Medulla oblongata (tissue), 1 donor: ENCODE measurements at regions not wholly inside any gene's neighbourhood (a gene's known extent, or its start where the extent isn't known, plus 50 kb on each side); places are given as distances from the start of the nearest gene placed in this dataset.
"Not testable (repeated sequence)": the region's sequence is repeated elsewhere in the genome, so short reads cannot be mapped to it uniquely, and the experiment has no call there.

ENCODE experiments used
- DNase-seq: peaks from one replicate; pipeline ENCODE4 v3.0.0-alpha.2; 2015; ENCODE audit errors: extremely low spot score

DNA sequence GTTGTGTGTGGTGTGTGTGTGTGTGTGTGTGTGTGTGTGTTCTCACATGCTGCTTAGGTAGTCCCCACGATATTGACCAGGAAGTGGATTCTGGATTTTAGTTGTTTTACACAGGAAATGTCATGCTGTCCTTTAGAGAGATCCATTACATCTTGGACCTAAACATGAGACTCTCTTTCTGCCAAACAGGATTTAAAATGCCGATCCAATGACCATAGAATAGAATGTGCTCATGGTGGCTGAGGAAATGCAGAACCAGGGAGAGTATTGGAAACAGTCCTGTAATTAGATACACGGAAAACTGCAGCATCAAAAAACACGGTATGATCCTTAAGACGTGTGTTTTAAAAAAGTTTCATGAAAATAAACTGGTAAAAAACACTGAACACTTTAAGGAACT lies 347.8 kb upstream of the FRG1 start:
- DNase-seq, result no peak

DNA sequence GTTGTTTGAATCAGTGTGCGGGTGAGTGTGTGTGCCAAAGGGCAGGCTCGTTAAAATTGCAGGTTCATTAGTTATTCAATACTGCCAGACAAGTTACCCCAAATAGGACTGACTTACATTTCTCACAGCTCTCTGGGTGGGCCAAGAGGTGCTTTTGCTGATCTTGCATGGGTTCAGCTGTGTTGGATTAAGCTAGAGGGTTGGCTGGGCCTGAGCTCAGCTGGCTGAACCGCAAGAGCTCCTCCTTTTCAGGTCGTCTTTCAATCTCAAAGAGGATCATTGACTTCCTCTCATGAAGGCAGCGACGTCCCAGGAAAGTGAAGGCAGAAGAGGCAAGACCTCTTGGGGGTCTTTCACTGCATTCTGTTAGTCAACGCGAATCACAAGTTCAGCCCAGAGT lies 343.3 kb upstream of the FRG1 start:
- DNase-seq, result no peak

DNA sequence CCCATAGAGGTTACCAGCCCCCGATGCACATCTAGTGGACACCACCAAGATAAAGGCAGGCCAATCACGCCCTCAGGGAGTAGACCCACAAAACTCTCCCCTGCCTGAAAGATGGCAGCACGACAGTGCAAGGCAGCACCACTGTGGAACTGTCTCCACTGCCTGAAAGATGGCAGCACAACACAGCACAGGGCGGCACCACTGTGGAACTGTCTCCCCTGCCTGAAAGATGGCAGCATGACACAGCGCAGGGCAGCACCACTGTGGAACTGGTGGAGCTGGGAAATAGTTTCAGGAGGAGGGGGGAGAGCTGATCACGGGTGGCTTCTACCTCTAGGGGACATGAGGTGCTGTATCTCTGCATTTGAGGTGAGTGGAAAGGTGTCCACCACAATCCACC lies 340.4 kb upstream of the FRG1 start:
- DNase-seq, result no peak

DNA sequence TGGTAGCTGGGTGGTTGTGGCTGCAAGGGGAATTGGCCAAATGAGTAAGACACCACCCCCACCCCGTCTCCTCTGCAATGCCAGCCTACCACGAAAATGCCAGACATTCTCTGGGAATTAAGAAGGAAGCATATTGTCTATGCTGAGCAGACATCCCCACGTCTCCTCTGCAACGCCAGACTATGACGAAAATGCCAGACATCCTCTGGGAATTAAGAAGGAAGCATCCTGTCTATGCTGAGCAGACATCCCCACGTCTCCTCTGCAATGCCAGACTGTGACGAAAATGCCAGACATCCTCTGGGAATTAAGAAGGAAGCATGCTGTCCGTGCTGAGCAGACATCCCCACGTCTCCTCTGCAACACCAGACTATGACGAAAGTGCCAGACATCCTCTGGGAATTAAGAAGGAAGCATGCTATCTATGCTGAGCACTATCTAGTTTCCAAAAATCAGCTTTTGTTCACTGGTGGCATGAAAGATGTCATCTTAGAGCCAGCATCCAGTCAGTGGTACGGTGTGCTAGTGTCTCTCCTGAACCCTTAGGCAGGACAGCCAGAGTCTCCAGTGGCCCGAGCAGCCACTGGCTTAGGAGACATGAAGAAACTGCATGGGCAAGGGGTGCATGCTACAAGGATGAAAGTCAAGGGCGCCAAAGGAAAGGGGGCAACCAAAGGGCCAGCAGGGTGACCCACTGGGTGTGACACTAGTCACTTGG lies 339.8 kb upstream of the FRG1 start:
- DNase-seq, result no peak

DNA sequence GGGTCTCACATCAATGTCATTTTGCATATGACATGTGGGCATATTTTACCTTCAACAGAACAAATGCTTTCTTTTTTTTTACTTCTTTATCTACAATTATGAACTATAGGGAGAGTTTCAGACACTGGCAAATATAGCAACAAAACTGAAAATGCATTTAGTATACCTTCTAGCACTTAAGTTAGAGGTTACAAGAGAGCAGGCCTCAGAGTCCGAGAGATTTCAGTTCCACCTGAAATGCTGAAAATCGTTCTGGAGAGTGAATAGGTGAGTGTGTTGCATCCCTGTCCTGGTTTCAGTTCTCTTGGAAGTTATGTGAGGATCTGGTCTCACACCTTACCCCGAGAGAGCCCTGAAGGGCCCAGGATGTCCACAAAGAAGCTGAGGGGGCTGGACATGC lies 337.8 kb upstream of the FRG1 start:
- DNase-seq, result not testable (repeated sequence)

DNA sequence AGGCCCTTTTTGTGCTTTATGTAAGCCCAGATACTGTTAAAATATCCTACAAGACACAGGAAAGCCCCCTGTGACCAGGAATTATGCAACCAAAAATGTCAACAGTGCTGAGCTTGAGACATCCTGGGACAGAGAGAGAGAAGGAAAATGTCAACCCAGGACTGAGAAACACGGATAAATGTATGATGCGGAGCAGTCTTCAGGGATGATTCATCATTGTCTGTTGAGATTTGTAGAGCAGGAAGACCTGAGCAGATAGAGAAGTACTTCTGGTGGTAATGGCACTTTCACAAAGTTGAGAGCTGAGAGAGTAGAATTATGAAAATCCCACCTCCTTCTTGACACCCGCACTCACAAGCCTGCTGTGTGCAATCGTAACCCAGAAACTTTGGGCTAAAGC lies 330.1 kb upstream of the FRG1 start:
- not testable (repeated sequence) for DNase-seq

DNA sequence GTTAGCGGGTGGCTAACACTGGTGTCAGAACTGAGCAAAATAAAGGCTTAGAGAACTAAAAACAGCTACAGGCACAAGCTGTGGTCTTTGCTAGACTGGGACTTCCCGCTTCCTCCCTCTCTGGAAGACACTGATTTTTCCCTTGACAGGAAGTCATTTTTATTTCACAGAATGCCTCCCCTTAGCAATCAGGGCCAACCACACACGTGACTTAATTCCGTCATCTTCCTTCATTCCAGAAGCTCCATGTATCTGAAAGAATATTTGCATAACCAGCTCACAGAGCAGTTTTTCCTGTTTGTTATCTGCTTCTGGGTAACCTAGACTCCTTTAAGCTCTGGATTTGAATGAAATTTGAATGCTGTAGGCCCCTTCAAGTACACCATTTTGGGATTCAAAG lies 327.5 kb upstream of the FRG1 start:
- DNase-seq, result no peak

DNA sequence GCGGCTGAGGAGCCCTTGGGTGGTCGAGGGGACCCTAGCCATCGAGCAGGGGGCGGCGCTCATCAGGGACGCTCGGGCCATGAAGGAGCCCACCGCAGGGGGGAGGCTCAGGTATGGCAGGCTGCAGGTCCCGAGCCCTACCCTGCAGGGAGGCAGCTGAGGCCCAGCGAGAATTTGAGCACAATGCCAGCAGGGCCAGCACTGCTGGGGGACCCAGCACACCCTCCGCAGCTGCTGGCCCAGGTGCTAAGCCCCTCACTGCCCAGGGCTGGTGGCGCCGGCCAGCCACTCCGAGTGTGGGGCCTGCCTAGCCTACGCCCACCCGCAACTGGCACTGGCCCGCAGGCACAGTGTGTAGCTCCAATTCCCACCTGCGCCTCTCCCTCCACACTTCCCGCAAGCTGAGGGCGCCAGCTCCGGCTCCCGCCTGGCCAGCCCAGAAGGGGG lies 325.4 kb upstream of the FRG1 start:
- DNase-seq, result no peak

DNA sequence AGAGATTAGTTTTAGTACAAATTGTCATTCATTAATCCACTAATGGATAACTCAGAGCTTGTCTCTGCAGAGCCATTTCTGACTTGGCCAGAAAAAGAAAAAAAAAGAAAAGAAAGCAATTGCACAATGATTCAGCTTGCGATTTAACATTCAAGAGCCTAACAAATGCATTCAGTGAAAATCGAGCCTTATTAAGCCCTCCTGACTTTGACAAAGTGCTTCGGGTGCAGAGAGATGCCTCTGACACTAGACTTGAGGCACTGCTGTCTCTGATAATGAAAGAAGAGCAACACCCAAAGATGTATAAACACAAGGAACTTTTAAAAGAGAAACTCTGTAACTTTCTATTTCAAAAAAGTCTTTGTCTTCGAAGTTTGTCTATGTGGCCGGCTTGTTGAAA lies 322.9 kb upstream of the FRG1 start:
- DNase-seq, result not testable (repeated sequence)

DNA sequence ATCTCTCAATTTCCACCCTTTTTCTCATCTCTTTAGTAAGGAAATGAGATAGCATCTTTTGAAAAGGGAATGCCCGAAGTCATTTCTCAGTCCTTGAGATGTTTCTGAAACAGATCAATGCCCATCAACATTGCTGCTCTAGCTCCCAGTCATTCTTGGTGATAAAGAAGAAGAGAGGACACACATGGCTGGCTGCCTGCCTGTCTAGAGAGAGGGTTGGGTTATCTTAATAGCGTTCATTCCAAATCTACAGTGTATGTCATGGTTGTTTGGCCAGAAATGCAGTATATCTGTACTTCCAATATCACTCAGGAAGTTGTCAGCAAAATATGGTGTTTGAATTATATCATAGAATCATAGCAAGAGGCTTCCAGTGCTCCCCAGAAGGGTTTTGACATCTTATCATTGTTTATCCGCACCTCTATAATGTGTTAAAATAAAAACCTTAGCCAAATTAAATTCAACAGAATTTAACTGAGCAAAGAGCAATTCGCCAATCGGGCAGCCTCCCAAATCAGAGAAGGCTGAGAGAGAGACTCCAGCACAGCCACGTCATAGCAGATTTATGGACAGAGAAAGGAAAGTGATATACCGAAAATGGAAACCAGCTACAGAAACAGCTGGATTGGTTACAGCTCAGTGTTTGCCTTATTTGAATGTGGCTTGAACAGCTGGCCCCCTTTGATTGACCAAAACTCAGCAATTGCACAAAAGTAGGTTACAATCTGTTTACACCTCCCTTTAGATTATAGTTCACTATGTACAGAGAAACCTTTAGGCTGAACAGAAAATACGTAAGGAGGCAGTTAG lies 321.0 kb upstream of the FRG1 start:
- DNase-seq, result not testable (repeated sequence)

DNA sequence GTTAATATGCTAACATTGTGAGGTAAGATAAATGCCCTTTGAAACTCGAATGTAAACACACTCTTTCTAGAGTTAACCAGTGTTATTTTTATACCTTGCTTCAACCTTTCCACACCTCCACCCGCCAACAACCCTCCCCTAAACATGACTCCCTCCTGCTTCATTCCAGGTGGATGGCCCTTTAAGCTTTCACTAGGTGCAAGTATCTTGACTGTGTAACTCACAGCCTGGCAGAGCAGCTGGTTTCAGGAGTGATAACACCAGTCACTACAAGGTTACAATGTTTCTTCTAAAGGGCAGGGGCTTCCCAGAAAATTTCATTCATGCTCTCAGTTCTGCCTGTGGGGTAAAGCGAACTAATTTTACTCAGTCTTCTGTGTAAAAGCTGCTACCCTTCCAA lies 318.1 kb upstream of the FRG1 start:
- not testable (repeated sequence) for DNase-seq

DNA sequence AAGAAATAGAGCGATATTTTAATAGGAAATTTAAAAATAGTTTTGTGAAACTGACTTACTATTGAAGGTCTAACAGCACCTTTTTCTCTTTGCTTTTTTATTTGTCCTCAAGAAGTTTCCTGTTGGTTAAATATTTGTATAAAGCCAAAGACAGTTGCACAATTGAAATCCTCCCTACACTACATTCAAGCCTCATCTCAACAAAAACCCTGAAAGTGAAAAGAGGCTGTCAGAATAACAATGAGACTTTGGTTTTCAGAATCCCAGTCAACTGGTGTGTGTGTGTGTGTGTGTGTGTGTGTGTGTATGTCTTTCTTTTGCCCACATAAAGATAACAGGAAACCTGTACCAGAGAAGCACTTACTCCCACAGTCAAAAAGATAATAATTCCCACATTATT lies 313.6 kb upstream of the FRG1 start:
- not testable (repeated sequence) for DNase-seq

DNA sequence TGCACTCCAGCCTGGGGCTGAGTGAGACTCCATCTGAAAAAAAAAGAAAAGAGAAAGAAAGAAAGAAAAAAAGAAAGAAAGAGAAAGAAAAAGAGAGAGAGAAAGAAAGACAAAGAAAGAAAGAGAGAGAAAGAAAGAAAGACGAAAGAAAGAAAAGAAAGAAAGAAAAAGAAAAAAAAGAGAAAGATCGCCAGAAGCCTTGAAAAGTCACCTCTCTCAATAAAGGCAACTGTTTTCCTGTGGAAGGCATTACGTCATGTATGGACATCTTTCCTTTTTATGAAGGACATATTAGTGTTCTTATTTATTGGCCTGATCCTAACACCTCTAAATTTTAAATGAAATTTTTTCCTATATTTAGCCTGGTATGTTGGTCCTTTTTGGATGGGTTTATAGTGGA lies 310.9 kb upstream of the FRG1 start:
- DNase-seq, result not testable (repeated sequence)

DNA sequence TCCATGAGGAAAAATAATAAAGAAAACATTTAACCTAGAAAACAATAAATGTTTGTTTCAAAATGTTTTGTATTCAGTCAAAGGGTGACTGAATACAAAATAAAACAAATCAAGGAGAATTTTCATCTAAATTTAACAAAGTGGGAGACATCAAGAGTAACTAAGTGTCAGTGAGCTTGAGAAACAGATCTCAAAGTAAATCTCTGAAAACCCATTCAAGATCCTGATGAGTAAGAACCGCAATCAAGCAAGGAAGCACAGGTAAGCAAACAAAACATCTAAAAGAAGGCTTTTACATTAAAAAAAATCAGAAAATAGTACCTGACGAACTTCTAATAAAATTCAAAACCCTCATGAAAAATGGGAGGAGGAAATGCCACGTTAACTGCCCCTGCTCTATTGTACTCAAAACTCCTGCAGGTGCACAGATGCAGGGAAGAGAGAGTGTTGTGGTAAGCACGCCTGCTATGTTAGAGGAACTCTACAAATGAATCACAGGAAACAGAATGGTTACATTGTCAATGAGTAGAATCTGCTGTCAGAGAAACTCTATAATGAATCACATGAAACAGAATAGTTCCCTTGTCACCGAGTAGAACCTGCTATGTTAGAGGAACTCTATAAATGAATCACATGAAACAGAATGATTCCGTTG lies 309.6 kb upstream of the FRG1 start:
- peak; percentile 56 for DNase-seq

DNA sequence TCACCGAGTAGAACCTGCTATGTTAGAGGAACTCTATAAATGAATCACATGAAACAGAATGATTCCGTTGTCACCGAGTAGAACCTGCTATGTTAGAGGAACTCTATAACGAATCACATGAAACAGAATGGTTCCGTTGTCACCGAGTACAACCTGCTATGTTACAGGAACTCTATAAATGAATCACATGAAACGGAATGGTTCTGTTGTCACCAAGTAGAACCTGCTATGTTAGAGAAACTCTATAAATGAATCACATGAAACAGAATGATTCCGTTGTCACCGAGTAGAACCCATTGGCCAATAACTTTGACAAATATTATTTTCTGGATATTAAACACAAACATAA lies 309.1 kb upstream of the FRG1 start:
- DNase-seq, result not testable (repeated sequence)

DNA sequence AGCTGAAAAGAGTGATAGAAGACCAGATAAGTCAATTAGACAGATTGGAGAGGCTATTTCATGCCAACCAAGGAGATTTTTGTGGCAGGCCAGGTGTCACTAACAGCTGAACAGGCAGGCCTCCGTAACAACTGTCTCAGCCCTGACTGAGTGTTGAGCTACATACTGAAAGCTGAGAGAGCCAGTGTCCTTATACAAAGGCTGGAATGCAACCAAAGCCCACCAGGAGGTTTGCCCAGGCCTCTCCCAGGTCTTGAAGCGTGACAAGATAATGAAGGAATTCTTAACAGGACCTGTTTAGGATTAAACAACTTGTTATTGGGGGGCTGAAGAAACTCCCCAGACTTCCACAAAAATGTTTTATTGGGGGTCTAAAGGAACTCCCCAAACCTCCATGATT lies 290.2 kb upstream of the FRG1 start:
- not testable (repeated sequence) for DNase-seq

DNA sequence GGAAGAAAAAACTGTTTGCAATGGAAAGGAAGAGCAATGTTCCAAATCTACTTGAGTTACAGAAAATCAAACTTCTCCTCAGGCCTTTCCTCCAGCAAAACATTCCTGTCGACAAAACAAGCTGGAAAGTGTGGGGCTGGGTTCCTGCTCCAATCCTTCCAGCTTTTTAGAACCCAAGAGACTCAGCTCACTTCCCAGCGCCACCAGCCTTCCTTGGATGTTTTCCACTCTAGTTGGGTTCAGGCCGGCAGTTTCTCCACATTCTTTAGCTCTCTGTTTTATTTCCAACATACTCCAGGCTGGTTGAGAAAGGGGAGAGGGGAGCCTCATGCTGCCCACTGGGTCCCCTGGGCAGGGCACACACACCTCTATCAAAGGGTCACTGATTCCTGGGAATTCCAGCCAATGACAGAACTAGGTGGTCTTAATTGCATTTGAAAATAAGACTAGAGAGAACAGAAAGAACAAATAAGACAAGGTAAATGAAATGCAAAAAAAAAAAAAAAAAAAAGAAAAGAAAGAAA lies 287.5 kb upstream of the FRG1 start:
- DNase-seq, result not testable (repeated sequence)

DNA sequence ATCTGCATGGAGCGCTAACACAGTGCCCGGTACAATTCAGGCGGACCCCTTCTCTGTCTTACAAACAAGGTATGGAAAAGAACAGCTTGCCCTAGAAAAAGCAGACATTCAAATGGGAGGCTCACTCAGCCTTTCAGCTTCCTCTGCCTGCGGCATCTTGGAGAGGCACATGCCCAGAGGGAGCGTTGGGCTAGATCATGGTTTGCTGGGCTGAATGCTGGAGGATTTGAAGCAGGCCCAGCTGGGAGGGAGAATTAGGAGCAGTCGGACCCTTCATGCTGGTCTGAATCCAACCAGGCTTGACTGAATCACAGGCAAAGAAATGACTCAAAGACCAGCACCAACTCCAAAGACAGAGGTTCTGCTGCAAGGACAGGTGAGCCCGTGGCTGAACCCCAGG lies 286.7 kb upstream of the FRG1 start:
- DNase-seq, result not testable (repeated sequence)

DNA sequence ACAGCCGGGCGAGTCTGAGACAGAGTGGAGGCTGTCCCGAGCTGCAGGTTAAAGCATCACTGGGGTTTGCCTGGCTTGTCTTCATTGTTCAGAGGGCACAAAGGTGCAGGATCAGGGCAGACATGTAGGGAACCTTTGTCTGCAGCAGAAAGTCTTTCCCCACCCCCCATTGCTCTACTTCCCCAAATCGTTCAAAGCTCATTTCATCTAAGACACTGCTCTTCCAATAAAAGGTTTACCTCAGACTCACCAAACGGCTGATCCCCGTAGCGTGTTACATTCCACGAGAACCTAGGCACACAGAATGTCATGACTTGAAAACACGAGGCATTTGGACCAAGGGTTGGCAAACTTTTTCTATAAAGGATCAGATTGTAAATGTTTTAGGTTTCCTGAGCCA lies 286.3 kb upstream of the FRG1 start:
- DNase-seq, result not testable (repeated sequence)

DNA sequence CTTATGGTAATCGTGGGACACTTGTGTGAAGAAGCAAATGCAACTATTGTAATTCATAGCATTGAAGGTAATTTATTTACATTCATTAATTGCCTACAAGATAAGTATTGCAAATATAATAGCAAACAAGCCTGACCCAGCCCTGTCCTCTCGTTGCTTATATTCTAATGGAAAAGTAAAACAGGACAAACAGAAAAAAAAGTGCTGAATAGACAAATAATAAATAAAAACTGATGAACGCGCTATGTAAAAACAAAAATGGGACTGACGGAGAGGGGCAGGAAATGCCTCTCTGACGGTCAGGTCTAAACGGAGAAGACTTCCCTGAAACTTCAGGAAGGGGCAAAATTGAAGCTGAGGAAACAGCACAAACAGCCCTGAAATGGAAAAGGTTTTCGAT lies 284.9 kb upstream of the FRG1 start:
- not testable (repeated sequence) for DNase-seq

DNA sequence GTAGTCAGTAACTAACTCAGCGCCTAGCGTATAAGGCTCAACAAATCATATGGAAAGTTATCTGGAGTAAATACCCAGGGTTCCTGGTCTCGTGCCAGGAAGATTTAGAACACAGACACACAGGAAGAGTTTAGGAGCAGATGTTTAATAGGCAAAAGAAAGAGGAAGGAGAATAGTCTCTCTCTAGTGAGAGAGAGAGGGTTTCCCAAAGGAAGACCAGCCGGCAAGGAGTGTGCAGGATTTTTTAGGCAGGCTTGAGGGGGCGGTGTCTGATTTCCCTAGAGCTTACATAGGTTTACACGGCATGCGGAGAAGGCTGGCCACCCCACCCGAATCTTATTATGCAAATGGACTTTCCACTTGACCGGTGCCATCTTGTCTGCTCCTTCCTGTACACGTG lies 284.0 kb upstream of the FRG1 start:
- no peak for DNase-seq

DNA sequence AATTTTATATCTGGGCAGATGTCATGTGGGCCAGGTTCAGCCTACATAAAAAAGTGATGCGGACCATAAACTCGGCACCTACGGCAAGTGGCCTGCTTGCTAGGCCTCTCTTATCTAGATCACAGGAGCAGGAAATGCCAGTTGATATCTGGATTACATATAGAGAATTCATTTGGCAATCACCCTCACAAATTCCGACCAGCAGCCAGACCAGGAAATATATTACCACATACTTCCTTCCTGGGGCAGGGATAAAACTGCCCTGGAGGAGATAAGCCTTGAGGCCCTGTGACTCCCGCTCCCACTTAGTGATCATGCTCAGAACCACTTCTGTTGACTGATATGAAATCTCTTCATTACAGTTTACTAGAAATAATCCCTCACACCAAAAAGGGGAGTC lies 282.4 kb upstream of the FRG1 start:
- not testable (repeated sequence) for DNase-seq
